OCI-LY1 (cell line): ENCODE measurements at regions not wholly inside any gene's neighbourhood (a gene's known extent, or its start where the extent isn't known, plus 50 kb on each side); places are given as distances from the start of the nearest gene placed in this dataset.

Experiments
- H2AFZ ChIP-seq: fragments of 200-600 bp; sonication (generic), shearing (Covaris generic); 2 replicates; pipeline ENCODE4 v1.6.0; 2014; ENCODE audit warnings: antibody characterized with exemption, mild to moderate bottlenecking, low read length
- H3F3A ChIP-seq: fragments of 200-600 bp; sonication (generic), shearing (Covaris generic); 2 replicates; pipeline ENCODE4 v1.6.0; 2014; ENCODE audit warnings: mild to moderate bottlenecking, antibody characterized with exemption, low read length, moderate library complexity; ENCODE audit not compliant: insufficient read depth
- H3K27ac ChIP-seq: fragments of 200-600 bp; sonication (generic); 2 replicates; pipeline ENCODE4 v1.5.1; 2014; ENCODE audit warnings: low read length, mixed run types, mild to moderate bottlenecking, low read depth; ENCODE audit not compliant: poor library complexity, severe bottlenecking
- H3K27me3 ChIP-seq: fragments of 200-600 bp; sonication (generic); 2 replicates; pipeline ENCODE4 v1.6.0; 2014; ENCODE audit warnings: antibody characterized with exemption, mild to moderate bottlenecking, low read length, moderate library complexity; ENCODE audit not compliant: insufficient read depth
- H3K36me3 ChIP-seq: fragments of 200-600 bp; sonication (generic); 2 replicates; pipeline ENCODE4 v1.6.1; 2014; ENCODE audit warnings: mild to moderate bottlenecking, antibody characterized with exemption, low read length, moderate library complexity, mixed read lengths; ENCODE audit not compliant: insufficient read depth
- H3K4me1 ChIP-seq: fragments of 200-600 bp; sonication (generic); 2 replicates; pipeline ENCODE4 v1.5.1; 2014; ENCODE audit warnings: mild to moderate bottlenecking, low read length, moderate library complexity; ENCODE audit not compliant: insufficient read depth, severe bottlenecking
- H3K4me2 ChIP-seq: fragments of 200-600 bp; sonication (generic), shearing (Covaris generic); 2 replicates; pipeline ENCODE4 v1.6.1; 2014; ENCODE audit warnings: low read length
- H3K4me3 ChIP-seq: fragments of 200-600 bp; sonication (generic); 2 replicates; pipeline ENCODE4 v1.5.1; 2014; ENCODE audit warnings: low read length, low read depth, mild to moderate bottlenecking, mixed read lengths; ENCODE audit not compliant: poor library complexity, severe bottlenecking
- H3K79me2 ChIP-seq: fragments of 200-600 bp; shearing (Covaris generic); 2 replicates; pipeline ENCODE4 v1.6.1; 2016; ENCODE audit warnings: mixed run types, low read length, mixed read lengths; ENCODE audit not compliant: insufficient read depth
- H3K9ac ChIP-seq: fragments of 200-600 bp; sonication (generic), shearing (Covaris generic); 2 replicates; pipeline ENCODE4 v1.6.1; 2014; ENCODE audit warnings: mild to moderate bottlenecking, low read length, mixed read lengths
- H3K9me2 ChIP-seq: fragments of 200-600 bp; sonication (generic), shearing (Covaris generic); 2 replicates; pipeline ENCODE4 v1.6.1; 2014; ENCODE audit warnings: low read depth, mild to moderate bottlenecking, low read length, mixed read lengths
- H3K9me3 ChIP-seq: fragments of 200-600 bp; shearing (Covaris generic); 2 replicates; pipeline ENCODE4 v1.6.1; 2014; ENCODE audit warnings: low read length, mixed read lengths
- H4K20me1 ChIP-seq: fragments of 200-600 bp; sonication (generic), shearing (Covaris generic); 2 replicates; pipeline ENCODE4 v1.6.0; 2016; ENCODE audit warnings: mild to moderate bottlenecking, low read length; ENCODE audit not compliant: insufficient read depth
- EZH2 ChIP-seq: fragments of 200-600 bp; sonication (generic), shearing (Covaris generic); IDR thresholded peaks from 2 replicates; pipeline ENCODE4 v1.8.0; 2017; ENCODE audit warnings: borderline replicate concordance, mixed run types, mild to moderate bottlenecking, antibody characterized with exemption, low read length, moderate library complexity, mixed read lengths
- TF ChIP-seq, protein P1 (sequence below): fragments of 200-600 bp; sonication (generic), shearing (Covaris generic); IDR thresholded peaks from 2 replicates; pipeline ENCODE4 v1.5.1; 2017; ENCODE audit warnings: mild to moderate bottlenecking, antibody characterized with exemption, low read length, moderate library complexity, mixed read lengths

DNA sequence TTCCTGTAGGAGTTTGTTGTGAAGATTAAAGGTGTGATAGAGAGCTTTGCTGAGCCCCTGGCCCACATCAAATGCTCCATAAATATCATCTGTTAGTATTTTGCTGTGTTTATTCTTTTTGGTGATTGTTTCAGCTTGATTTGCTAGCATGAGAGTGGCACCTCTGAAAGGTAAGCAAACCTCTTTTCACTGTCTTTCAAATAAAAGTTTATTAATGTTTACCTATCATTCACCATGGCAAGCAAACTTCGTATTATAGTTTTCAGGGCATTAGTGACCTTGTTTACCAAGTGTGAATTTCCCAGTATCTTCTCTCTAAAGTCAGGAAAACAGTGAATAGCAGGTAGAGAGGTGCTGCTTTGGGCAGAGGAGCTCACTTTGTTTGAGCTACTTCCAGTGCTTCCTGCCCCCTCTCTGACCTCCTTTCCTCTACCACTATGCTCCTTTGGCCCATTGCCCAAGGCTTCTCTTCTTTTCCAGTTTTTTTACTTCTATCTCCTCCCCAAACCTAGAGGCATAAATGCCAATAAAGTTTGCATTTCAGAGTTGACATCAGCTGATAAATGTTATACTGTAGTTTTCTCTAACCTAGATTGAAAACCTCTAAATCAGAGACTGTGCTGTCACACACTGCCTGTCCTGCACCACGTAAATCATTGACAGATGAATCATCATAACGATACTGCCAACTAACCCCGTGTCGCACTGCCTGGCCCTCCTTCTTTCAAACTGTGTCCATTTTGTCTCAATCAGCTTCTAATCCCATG lies 569.0 kb downstream of the TUSC7 start:
- TF ChIP-seq, protein P1, sequence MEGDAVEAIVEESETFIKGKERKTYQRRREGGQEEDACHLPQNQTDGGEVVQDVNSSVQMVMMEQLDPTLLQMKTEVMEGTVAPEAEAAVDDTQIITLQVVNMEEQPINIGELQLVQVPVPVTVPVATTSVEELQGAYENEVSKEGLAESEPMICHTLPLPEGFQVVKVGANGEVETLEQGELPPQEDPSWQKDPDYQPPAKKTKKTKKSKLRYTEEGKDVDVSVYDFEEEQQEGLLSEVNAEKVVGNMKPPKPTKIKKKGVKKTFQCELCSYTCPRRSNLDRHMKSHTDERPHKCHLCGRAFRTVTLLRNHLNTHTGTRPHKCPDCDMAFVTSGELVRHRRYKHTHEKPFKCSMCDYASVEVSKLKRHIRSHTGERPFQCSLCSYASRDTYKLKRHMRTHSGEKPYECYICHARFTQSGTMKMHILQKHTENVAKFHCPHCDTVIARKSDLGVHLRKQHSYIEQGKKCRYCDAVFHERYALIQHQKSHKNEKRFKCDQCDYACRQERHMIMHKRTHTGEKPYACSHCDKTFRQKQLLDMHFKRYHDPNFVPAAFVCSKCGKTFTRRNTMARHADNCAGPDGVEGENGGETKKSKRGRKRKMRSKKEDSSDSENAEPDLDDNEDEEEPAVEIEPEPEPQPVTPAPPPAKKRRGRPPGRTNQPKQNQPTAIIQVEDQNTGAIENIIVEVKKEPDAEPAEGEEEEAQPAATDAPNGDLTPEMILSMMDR = no peak
- TF ChIP-seq EZH2 = no peak
- H3K36me3 ChIP-seq = no peaks in the 10 kb centered on the region
- H4K20me1 ChIP-seq = no peaks in the 10 kb centered on the region
- no peak overlapping the region for H3K4me2 ChIP-seq
- H3K27ac ChIP-seq = no peak overlapping the region
- no peaks in the 10 kb centered on the region for H3K4me1 ChIP-seq
- no peak overlapping the region for H2AFZ ChIP-seq
- H3F3A ChIP-seq = no peaks in the 10 kb centered on the region
- H3K9me3 ChIP-seq = no peaks in the 10 kb centered on the region
- H3K27me3 ChIP-seq = no peaks in the 10 kb centered on the region
- no peaks in the 10 kb centered on the region for H3K79me2 ChIP-seq
- no peak overlapping the region for H3K9ac ChIP-seq
- H3K4me3 ChIP-seq = no peak overlapping the region
- no peaks in the 10 kb centered on the region for H3K9me2 ChIP-seq

DNA sequence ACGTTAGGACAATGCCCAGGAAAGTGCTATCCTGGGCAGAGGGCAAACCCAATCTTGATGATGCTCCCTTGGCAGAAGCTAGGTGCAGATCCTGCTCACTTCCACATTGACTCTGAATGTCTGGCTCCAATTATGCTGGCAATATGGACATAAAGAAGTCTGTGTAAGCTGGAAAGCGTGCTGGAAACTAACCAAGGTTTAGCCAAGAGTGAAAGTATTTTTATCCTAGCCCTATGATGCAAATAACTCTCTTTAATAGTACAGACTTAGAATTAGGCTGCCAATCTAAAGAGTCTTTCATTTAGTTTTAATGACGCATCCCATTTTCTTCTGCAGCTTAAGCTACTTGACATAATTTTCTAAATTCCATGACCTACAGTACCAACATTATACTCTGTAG lies 571.8 kb downstream of the TUSC7 start:
- H3K4me2 ChIP-seq = no peak overlapping the region
- no peaks in the 10 kb centered on the region for H3K36me3 ChIP-seq
- H3K9ac ChIP-seq = no peak overlapping the region

DNA sequence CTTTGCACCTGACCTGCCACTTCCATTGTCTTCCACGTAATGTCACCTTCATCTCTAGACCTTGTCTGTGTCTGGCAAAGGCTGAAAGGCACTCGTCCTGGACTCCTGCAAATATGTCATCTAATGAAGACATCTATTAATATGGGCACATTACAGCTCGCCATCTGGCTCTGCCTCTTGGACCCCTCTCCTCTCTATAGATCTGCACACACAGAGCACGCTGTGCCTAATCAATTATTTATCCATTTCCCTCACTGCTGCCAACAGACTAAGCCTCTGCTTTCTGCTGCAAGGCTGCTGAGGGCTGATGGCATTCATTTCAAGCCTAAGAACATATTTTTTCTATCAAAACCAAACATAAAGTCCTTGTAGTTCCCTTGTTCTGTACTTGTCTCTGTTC lies 573.0 kb downstream of the TUSC7 start:
- no peaks in the 10 kb centered on the region for H3F3A ChIP-seq
- no peaks in the 10 kb centered on the region for H3K36me3 ChIP-seq
- no peak overlapping the region for H3K27ac ChIP-seq
- no peaks in the 10 kb centered on the region for H3K27me3 ChIP-seq
- H3K9ac ChIP-seq = no peak overlapping the region
- H3K9me3 ChIP-seq = no peaks in the 10 kb centered on the region
- no peaks in the 10 kb centered on the region for H4K20me1 ChIP-seq
- no peak overlapping the region for H3K4me2 ChIP-seq
- H2AFZ ChIP-seq = no peak overlapping the region
- H3K9me2 ChIP-seq = no peaks in the 10 kb centered on the region
- TF ChIP-seq, protein P1 = no peak
- no peak for TF ChIP-seq EZH2
- no peaks in the 10 kb centered on the region for H3K79me2 ChIP-seq
- no peaks in the 10 kb centered on the region for H3K4me1 ChIP-seq
- no peak overlapping the region for H3K4me3 ChIP-seq

More for the DNA sequence above, 571.8 kb downstream of the TUSC7 start:
- no peaks in the 10 kb centered on the region for H3K9me3 ChIP-seq
- no peak overlapping the region for H3K27ac ChIP-seq
- H4K20me1 ChIP-seq = no peaks in the 10 kb centered on the region
- no peak for TF ChIP-seq EZH2
- TF ChIP-seq, protein P1 = no peak
- no peak overlapping the region for H3K4me3 ChIP-seq
- no peak overlapping the region for H2AFZ ChIP-seq
- no peaks in the 10 kb centered on the region for H3K4me1 ChIP-seq
- H3K79me2 ChIP-seq = no peaks in the 10 kb centered on the region
- H3F3A ChIP-seq = no peaks in the 10 kb centered on the region
- no peaks in the 10 kb centered on the region for H3K9me2 ChIP-seq
- no peaks in the 10 kb centered on the region for H3K27me3 ChIP-seq
